Kidney (tissue), 13 donors: ENCODE measurements at regions not wholly inside any gene's neighbourhood (a gene's known extent, or its start where the extent isn't known, plus 50 kb on each side); places are given as distances from the start of the nearest gene placed in this dataset.

Experiments used
- DNase-seq, 5 donors: peaks; one replicate each; pipeline ENCODE4 v3.0.0-alpha.2; 2013 to 2020
- FAIRE-seq: peaks from 2 replicates; lab custom pipeline; 2012; peaks lifted over from hg19 to GRCh38; lab: Jason Lieb, UNC
- H3K27ac ChIP-seq, 2 donors: one replicate each; pipeline ENCODE4 v1.7.0; 2013; ENCODE audit warnings: low read depth in 2 of 2, low read length in 2 of 2, inconsistent platforms in 1 of 2
- H3K27me3 ChIP-seq: one replicate; pipeline ENCODE4 v1.7.1; 2013; ENCODE audit warnings: low read length, inconsistent platforms; ENCODE audit not compliant: control insufficient read depth, insufficient read depth
- H3K36me3 ChIP-seq, 3 donors: one replicate each; pipeline versions ENCODE4 v1.7.0 to v1.7.1; 2013; ENCODE audit warnings: low read length in 3 of 3, control low read depth in 1 of 3, inconsistent platforms in 1 of 3; ENCODE audit not compliant: insufficient read depth in 3 of 3, control insufficient read depth in 2 of 3
- H3K4me1 ChIP-seq, 3 donors: one replicate each; pipeline versions ENCODE4 v1.7.0 to v1.7.1; 2013; ENCODE audit warnings: low read length in 3 of 3, inconsistent platforms in 1 of 3, low read depth in 1 of 3; ENCODE audit not compliant: control insufficient read depth in 2 of 3, insufficient read depth in 2 of 3
- H3K4me3 ChIP-seq, 3 donors: one replicate each; pipeline versions ENCODE4 v1.7.0 to v1.8.1; 2013; ENCODE audit warnings: low read length in 3 of 3, control low read depth in 1 of 3, inconsistent platforms in 1 of 3
- H3K9ac ChIP-seq, 3 donors: one replicate each; pipeline versions ENCODE4 v1.7.0 to v1.7.1; 2013; ENCODE audit warnings: low read length in 3 of 3, control low read depth in 1 of 3, inconsistent platforms in 1 of 3
- H3K9me3 ChIP-seq, 3 donors: one replicate each; pipeline versions ENCODE4 v1.7.0 to v1.7.1; 2013; ENCODE audit warnings: low read length in 3 of 3, control low read depth in 1 of 3, inconsistent platforms in 1 of 3; ENCODE audit not compliant: control insufficient read depth in 2 of 3, insufficient read depth in 1 of 3
- CTCF ChIP-seq: IDR thresholded peaks from 3 replicates; pipeline ENCODE4 v1.5.1; 2012; ENCODE audit warnings: mild to moderate bottlenecking, moderate library complexity, borderline replicate concordance; ENCODE audit not compliant: insufficient read depth; ENCODE audit errors: extremely low read depth
- intact Hi-C: fragments of 100-400 bp; cut with DNase I; formaldehyde crosslinking; loops from one replicate; pipeline ENCODE4 v1.11.1; 2022
- donor health status: control.
- donor health status: control.
- donor health status: control.
- donor health status: control.
- donor health status: control.
- donor health status: DM: yes; HTN: yes; CAD: no.
- donor health status: Normal renal cell carcinoma (clear cell type).

GRCh38 chr3:194988495-194989165 lies 282.3 kb downstream of the XXYLT1 start:
- Histone ChIP-seq H3K27me3 (no peaks in the 10 kb centered on the region), H3K27ac (no peak overlapping the region), H3K36me3 (no peaks in the 10 kb centered on the region), H3K4me3 (no peak overlapping the region), H3K4me1 (no peaks in the 10 kb centered on the region), H3K9ac (no peak overlapping the region), H3K9me3 (no peaks in the 10 kb centered on the region)
- no peak for TF ChIP-seq CTCF
- intact Hi-C loops = no loop called here
- FAIRE-seq (no peak), DNase-seq (no peak)

GRCh38 chr3:194989241-194989640 lies 281.7 kb downstream of the XXYLT1 start:
- Histone ChIP-seq H3K36me3 (no peaks in the 10 kb centered on the region), H3K4me3 (no peak overlapping the region), H3K9ac (no peak overlapping the region), H3K9me3 (no peaks in the 10 kb centered on the region), H3K27ac (no peak overlapping the region), H3K27me3 (no peaks in the 10 kb centered on the region), H3K4me1 (no peaks in the 10 kb centered on the region)
- DNase-seq (no peak), FAIRE-seq (no peak)
- intact Hi-C loops = no loop called here
- no peak for TF ChIP-seq CTCF

DNA sequence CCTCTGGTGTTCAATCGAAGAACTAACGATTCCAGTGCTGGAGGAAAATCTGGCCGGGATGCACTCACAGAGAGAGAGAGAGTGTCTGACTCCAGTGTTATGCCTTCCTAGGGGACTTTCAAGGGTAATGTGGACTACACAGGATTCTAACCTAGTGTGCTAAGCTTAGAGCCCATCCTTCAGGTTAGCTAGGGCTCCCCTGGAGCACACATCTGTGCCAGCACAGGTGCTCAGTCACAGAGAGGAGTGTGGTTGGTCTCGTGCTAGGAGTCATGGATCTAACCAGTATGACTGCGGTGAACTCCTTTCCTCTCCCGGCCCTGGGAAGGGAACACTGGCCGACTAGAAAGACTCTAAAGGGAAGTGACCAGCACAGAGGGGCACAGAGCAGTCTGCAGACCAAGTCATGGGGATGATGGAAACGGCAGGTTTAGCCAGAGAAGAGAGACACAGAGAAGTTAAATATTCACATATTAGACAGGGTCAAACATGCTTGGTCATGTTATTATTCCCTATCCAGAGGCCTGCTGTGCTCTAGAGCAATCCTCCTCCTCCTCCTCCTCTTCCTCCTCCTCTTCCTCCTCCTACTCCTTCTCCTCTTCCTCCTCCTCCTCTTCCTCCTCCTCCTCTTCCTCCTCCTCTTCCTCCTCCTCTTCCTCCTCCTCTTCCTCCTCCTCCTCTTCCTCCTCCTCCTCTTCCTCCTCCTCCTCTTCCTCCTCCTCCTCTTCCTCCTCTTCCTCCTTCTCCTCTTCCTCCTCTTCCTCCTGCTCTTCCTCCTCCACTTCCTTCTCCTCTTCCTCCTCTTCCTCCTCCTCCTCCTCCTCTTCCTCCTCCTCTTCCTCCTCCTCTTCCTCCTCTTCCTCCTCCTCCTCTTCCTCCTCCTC lies 280.3 kb downstream of the XXYLT1 start:
- DNase-seq = peak in 1 of 5 donors; percentile 6
- Histone ChIP-seq H3K9ac (no peak overlapping the region), H3K27ac (no peak overlapping the region), H3K27me3 (no peaks in the 10 kb centered on the region), H3K36me3 (no peaks in the 10 kb centered on the region), H3K9me3 (no peaks in the 10 kb centered on the region), H3K4me3 (no peak overlapping the region), H3K4me1 (no peaks in the 10 kb centered on the region)
- no peak for TF ChIP-seq CTCF
- intact Hi-C loops = no loop called here
- no peak for FAIRE-seq
